ENCODE measurements at regions not wholly inside any gene's neighbourhood (a gene's known extent, or its start where the extent isn't known, plus 50 kb on each side); places are given as distances from the start of the nearest gene placed in this dataset.

GRCh38 chr14:101628471-101628966 lies 67.2 kb downstream of the DIO3 start:
- no peak overlapping the region for H2AK5ac ChIP-seq (ENCODE audit: low read depth, low read length)
- peak overlapping the region; percentile 47; the same call in 1 of the 2 replicates for H2AFZ ChIP-seq (ENCODE audit: low read length)
- no peaks in the 10 kb centered on the region for H3K36me3 ChIP-seq (ENCODE audit: control insufficient read depth in 2 of 4, insufficient read depth in 4 of 4, low read length in 3 of 4)
- DNase-seq (ENCODE audit: low read depth in 1 of 2, low spot score in 2 of 2) = peak; percentile 54 to 94
- no peak overlapping the region for H3K9ac ChIP-seq (replicated peaks in 1 of 4; ENCODE audit: extremely low read depth in 1 of 4, low read depth in 3 of 4, low read length in 3 of 4)
- H3K14ac ChIP-seq (ENCODE audit: insufficient read length) = no peak overlapping the region
- H3K9me3 ChIP-seq (ENCODE audit: insufficient read depth in 2 of 2, low read depth in 1 of 2, low read length in 1 of 2) = no peaks in the 10 kb centered on the region
- no peak overlapping the region for H3K23ac ChIP-seq (ENCODE audit: insufficient read length)
- no peaks in the 10 kb centered on the region for H4K20me1 ChIP-seq (replicated peaks in 1 of 2; ENCODE audit: control insufficient read depth in 1 of 2, insufficient read depth in 2 of 2, low read length in 2 of 2)
- H3K56ac ChIP-seq (replicated peaks; ENCODE audit: insufficient read length, low read depth, low read length) = no peak overlapping the region
- ChIA-PET CTCF (ENCODE audit: partially characterized antibody) (interaction anchor here (0.6 to 2.9 kb wide), 28 partner anchors 10 to 727 kb away, joined by 3 to 13 read pairs (median 4); no protein-coding TSS in a partner anchor), POLR2A (ENCODE audit: partially characterized antibody) (no interaction called here)
- peak overlapping the region; percentile 39 for H4K91ac ChIP-seq (replicated peaks; ENCODE audit: insufficient read length, low read length)
- H3K4me1 ChIP-seq (replicated peaks in 1 of 4; ENCODE audit: control insufficient read depth in 3 of 4, insufficient read depth in 4 of 4, low read length in 3 of 4) = peaks cover 0 to 12% (median 6%) of the 10 kb centered on the region in 4 experiments; a peak in 5 of 7 replicates
- FAIRE-seq = no peak
- peak overlapping the region in 1 of 4 experiments; percentile 29; a peak in 2 of 8 replicates for H3K4me3 ChIP-seq (ENCODE audit: extremely low read depth in 1 of 4, insufficient read depth in 2 of 4, low read depth in 3 of 4, low read length in 4 of 4)
- TF ChIP-seq BACH1 (IDR thresholded peaks at IDR 0.05; ENCODE audit: low read length) = 0 out of 2 replicates have a peak, but pooled peaks have one; percentile 32
- peak; percentile 97 for TF ChIP-seq RXRA (IDR thresholded peaks at IDR 0.05; ENCODE audit: insufficient read depth, low read depth, low read length)
- 0 out of 4 replicates have a peak, but pooled peaks of 1 of the 2 experiments have one; percentile 36 for TF ChIP-seq SIN3A (conservative IDR thresholded peaks at IDR 0.05 in 1 of 2, IDR thresholded peaks at IDR 0.05 in 1 of 2; ENCODE audit: low read depth in 1 of 2, low read length in 2 of 2)
- TF ChIP-seq POU5F1 (IDR thresholded peaks at IDR 0.05; ENCODE audit: low read depth, low read length) = no peak
- TF ChIP-seq CTCF (IDR thresholded peaks at IDR 0.05; ENCODE audit: control extremely low read depth in 1 of 3, insufficient read depth in 1 of 3, low read depth in 1 of 3, low read length in 3 of 3) = peak; percentile 86 to 90 (median 89)
- TF ChIP-seq, protein P1, sequence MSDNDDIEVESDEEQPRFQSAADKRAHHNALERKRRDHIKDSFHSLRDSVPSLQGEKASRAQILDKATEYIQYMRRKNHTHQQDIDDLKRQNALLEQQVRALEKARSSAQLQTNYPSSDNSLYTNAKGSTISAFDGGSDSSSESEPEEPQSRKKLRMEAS (IDR thresholded peaks at IDR 0.05) = peak; percentile 13; the same call in 1 of the 2 replicates
- peak; percentile 96 to 97 for TF ChIP-seq RAD21 (IDR thresholded peaks at IDR 0.05 in 1 of 2, conservative IDR thresholded peaks at IDR 0.05 in 1 of 2; ENCODE audit: low read depth in 2 of 2, low read length in 2 of 2)
- TF ChIP-seq SP2 (IDR thresholded peaks at IDR 0.05; ENCODE audit: low read length) = no peak
- H3K18ac ChIP-seq (ENCODE audit: extremely low read depth, low read length) = no peak overlapping the region
- no peak overlapping the region for H3K4ac ChIP-seq (replicated peaks; ENCODE audit: insufficient read length, low read depth, low read length)
- H2BK120ac ChIP-seq (replicated peaks; ENCODE audit: low read depth, low read length) = no peak overlapping the region
- H2BK12ac ChIP-seq (ENCODE audit: low read depth, low read length) = peak overlapping the region; percentile 90; the same call in 1 of the 2 replicates
- H4K5ac ChIP-seq (ENCODE audit: insufficient read length, low read depth, low read length) = no peak overlapping the region
- H3K23me2 ChIP-seq (ENCODE audit: low read depth, low read length) = peaks cover 4% of the 10 kb centered on the region; the same call in 1 of the 2 replicates
- H2BK20ac ChIP-seq (ENCODE audit: low read length) = no peak overlapping the region
- no peak overlapping the region for H3K27ac ChIP-seq (ENCODE audit: low read depth, low read length)
- no peaks in the 10 kb centered on the region for H3K79me1 ChIP-seq (ENCODE audit: low read depth, low read length)
- H3K4me2 ChIP-seq (ENCODE audit: insufficient read depth in 1 of 2, low read depth in 2 of 2, low read length in 2 of 2) = peak overlapping the region; percentile 1 to 61; a peak in 3 of 4 replicates
- peak overlapping the region; percentile 28; the same call in 1 of the 2 replicates for H4K8ac ChIP-seq (ENCODE audit: extremely low read depth, insufficient read depth, low read length)
- WGBS, 2 experiments (ENCODE audit: extremely low coverage in 1 of 2, insufficient coverage in 1 of 2, insufficient read length in 1 of 2, insufficient replicate concordance in 2 of 2, low coverage in 1 of 2, low lambda C conversion rate in 2 of 2, missing lambda C conversion rate in 1 of 2) = 17% methylated on average over 36 of the region's 44 CpGs; no CpG with 5 or more reads in 1 of the 2 experiments
- peaks cover 0 to 12% (median 9%) of the 10 kb centered on the region in 4 experiments; a peak in 6 of 7 replicates for H3K27me3 ChIP-seq (replicated peaks in 1 of 4; ENCODE audit: control insufficient read depth in 3 of 4, extremely low read depth in 1 of 4, insufficient read depth in 3 of 4, low read length in 3 of 4)
- H3K79me2 ChIP-seq (ENCODE audit: control insufficient read depth in 1 of 2, insufficient read depth in 2 of 2, low read length in 2 of 2) = no peaks in the 10 kb centered on the region
- no peak overlapping the region for H2BK5ac ChIP-seq (ENCODE audit: low read depth, low read length)
- H2BK15ac ChIP-seq (ENCODE audit: low read length) = peak overlapping the region; percentile 92; the same call in 1 of the 2 replicates
